ENCODE measurements at regions not wholly inside any gene's neighbourhood (a gene's known extent, or its start where the extent isn't known, plus 50 kb on each side); places are given as distances from the start of the nearest gene placed in this dataset.

DNA sequence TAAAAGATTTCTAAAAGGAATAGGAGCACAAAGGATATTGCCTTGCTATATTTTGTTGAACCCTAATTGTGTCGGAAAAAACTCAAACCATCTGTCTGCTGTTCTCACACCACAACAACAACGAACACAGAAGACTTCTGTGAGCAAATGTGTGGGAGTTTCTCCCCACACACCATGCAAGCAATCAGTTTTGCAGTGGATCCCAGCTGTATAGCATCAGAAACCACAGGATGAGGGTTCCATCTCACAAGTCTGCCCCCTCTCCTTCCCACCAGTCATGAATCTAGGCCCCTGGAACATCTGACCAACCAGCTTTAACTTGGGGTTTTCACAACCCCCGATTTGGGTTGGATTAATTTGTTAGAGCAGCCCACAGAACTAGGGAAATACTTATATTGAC is 91.3 kb upstream of the SLC4A7 start:
- TF ChIP-seq FOS (IDR thresholded peaks at IDR 0.05; ENCODE audit: borderline replicate concordance, insufficient read depth, low read length): no peak
- TF ChIP-seq MYC (IDR thresholded peaks at IDR 0.05; ENCODE audit: low read depth, low read length): no peak
- no peak for TF ChIP-seq POLR2A (IDR thresholded peaks at IDR 0.05; ENCODE audit: low read depth, low read length)
- no peak for TF ChIP-seq POLR2AphosphoS5 (IDR thresholded peaks at IDR 0.05; ENCODE audit: insufficient read depth, low read depth, low read length)
- TF ChIP-seq, protein P1, sequence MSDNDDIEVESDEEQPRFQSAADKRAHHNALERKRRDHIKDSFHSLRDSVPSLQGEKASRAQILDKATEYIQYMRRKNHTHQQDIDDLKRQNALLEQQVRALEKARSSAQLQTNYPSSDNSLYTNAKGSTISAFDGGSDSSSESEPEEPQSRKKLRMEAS (IDR thresholded peaks at IDR 0.05; ENCODE audit: insufficient read depth, insufficient read length): no peak
- TF ChIP-seq, protein P2, sequence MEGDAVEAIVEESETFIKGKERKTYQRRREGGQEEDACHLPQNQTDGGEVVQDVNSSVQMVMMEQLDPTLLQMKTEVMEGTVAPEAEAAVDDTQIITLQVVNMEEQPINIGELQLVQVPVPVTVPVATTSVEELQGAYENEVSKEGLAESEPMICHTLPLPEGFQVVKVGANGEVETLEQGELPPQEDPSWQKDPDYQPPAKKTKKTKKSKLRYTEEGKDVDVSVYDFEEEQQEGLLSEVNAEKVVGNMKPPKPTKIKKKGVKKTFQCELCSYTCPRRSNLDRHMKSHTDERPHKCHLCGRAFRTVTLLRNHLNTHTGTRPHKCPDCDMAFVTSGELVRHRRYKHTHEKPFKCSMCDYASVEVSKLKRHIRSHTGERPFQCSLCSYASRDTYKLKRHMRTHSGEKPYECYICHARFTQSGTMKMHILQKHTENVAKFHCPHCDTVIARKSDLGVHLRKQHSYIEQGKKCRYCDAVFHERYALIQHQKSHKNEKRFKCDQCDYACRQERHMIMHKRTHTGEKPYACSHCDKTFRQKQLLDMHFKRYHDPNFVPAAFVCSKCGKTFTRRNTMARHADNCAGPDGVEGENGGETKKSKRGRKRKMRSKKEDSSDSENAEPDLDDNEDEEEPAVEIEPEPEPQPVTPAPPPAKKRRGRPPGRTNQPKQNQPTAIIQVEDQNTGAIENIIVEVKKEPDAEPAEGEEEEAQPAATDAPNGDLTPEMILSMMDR (IDR thresholded peaks at IDR 0.05; ENCODE audit: extremely low read depth in 1 of 2, insufficient read depth in 1 of 2, low read depth in 1 of 2, low read length in 2 of 2): no peak
- TF ChIP-seq EZH2 (IDR thresholded peaks at IDR 0.05; ENCODE audit: borderline replicate concordance, low read depth, low read length, severe bottlenecking): no peak
- TF ChIP-seq GATA2 (IDR thresholded peaks at IDR 0.05; ENCODE audit: insufficient read depth, insufficient read length, low read depth, low read length): no peak
- no peak for TF ChIP-seq JUN (IDR thresholded peaks at IDR 0.05; ENCODE audit: borderline replicate concordance, insufficient read depth, insufficient read length, low read depth)
- intact Hi-C loops (cut with micrococcal nuclease) (no loop called here), dilution Hi-C loops (cut with MboI; ENCODE audit: extremely low pct_ligation_motif_present, low sequenced_read_pairs) (no loop called here)
- Histone ChIP-seq H3K27me3 (ENCODE audit: control insufficient read depth in 2 of 2, insufficient read depth in 2 of 2, low read length in 2 of 2) (no peaks in the 10 kb centered on the region), H3K9me1 (replicated peaks; ENCODE audit: control insufficient read depth, extremely low read depth, insufficient read depth, low read length) (no peaks in the 10 kb centered on the region), H4K20me1 (replicated peaks; ENCODE audit: control insufficient read depth, extremely low read depth, insufficient read depth, low read length) (no peaks in the 10 kb centered on the region), H3K27ac (ENCODE audit: insufficient read depth, low read depth, low read length) (no peak overlapping the region), H3K9ac (replicated peaks; ENCODE audit: extremely low read depth, insufficient read depth, low read length) (no peak overlapping the region), H3K9me3 (replicated peaks; ENCODE audit: control insufficient read depth, insufficient read depth, low read length) (no peaks in the 10 kb centered on the region), H3K4me2 (ENCODE audit: insufficient read depth, low read length) (no peak overlapping the region), H3K79me2 (ENCODE audit: control insufficient read depth, insufficient read depth, low read length) (no peaks in the 10 kb centered on the region), H3K4me1 (ENCODE audit: control insufficient read depth, extremely low read depth, insufficient read depth, low read length) (peaks cover 7% of the 10 kb centered on the region), H3K4me3 (replicated peaks in 1 of 3; ENCODE audit: insufficient read depth in 1 of 3, low read depth in 1 of 3, low read length in 3 of 3) (no peak overlapping the region), H2AFZ (ENCODE audit: low read depth, low read length) (no peak overlapping the region), H3K36me3 (ENCODE audit: control insufficient read depth in 2 of 2, extremely low read depth in 1 of 2, insufficient read depth in 2 of 2, low read length in 2 of 2) (no peaks in the 10 kb centered on the region)
- DNase-seq (ENCODE audit: low read depth, low spot score): no peak
- POLR2A ChIA-PET: no interaction called here
- no TSS peak for BruUV-seq (replicated peaks)
- no peak for FAIRE-seq
- CTCF ChIA-PET: no interaction called here

Measured in endothelial cell of umbilical vein (primary cell).